Tibial artery (tissue), 4 donors: ENCODE measurements at regions not wholly inside any gene's neighbourhood (a gene's known extent, or its start where the extent isn't known, plus 50 kb on each side); places are given as distances from the start of the nearest gene placed in this dataset.

Experiments used
- DNase-seq, 2 donors: peaks; one replicate each; pipeline ENCODE4 v3.0.0-alpha.2; 2019
- H3K27ac ChIP-seq, 2 donors: fragments of 200-600 bp; sonication (generic) in 1 of 2; 1 replicate in 1 of 2; 2 replicates in 1 of 2; pipeline ENCODE4 v1.5.1; 2018 to 2019; ENCODE audit warnings: mild to moderate bottlenecking in 1 of 2
- H3K27me3 ChIP-seq, 2 donors: fragments of 200-600 bp; sonication (generic) in 1 of 2; one replicate each; pipeline versions ENCODE4 v1.5.1 to v1.6.0; 2016 to 2019
- H3K36me3 ChIP-seq, 3 donors: fragments of 200-600 bp; sonication (generic) in 2 of 3; one replicate each; pipeline ENCODE4 v1.5.1; 2016 to 2019; ENCODE audit warnings: mild to moderate bottlenecking in 2 of 3
- H3K4me1 ChIP-seq, 4 donors: fragments of 200-600 bp; sonication (generic) in 2 of 4; 1 replicate in 3 of 4; 2 replicates in 1 of 4; pipeline ENCODE4 v1.5.1; 2016 to 2019
- H3K4me3 ChIP-seq, 2 donors: fragments of 200-600 bp; sonication (generic) in 1 of 2; 1 replicate in 1 of 2; 2 replicates in 1 of 2; pipeline ENCODE4 v1.5.1; 2018 to 2019; ENCODE audit warnings: mild to moderate bottlenecking in 2 of 2
- H3K9me3 ChIP-seq, 3 donors: fragments of 200-600 bp; sonication (generic) in 1 of 3; one replicate each; pipeline ENCODE4 v1.5.1; 2016 to 2019
- CTCF ChIP-seq, 2 experiments: fragments of 200-600 bp in 1 of 2; fragments of 450-650 bp in 1 of 2; IDR thresholded peaks; one replicate each; pipeline ENCODE4 v1.5.1; 2017 to 2019; ENCODE audit warnings: antibody characterized with exemption in 2 of 2, mild to moderate bottlenecking in 1 of 2, moderate library complexity in 1 of 2
- intact Hi-C: fragments of 100-400 bp; cut with DNase I; formaldehyde crosslinking; loops from one replicate; pipeline ENCODE4 v1.15.0; 2023; ENCODE audit warnings: low total_unique reads

- no peak for TF ChIP-seq CTCF (IDR thresholded peaks at IDR 0.05)
- intact Hi-C loops = loop anchor here (5.0 kb wide), 1 partner anchor 1519 kb away; no protein-coding TSS in a partner anchor
- Histone ChIP-seq H3K9me3 (no peaks in the 10 kb centered on the region), H3K27me3 (no peaks in the 10 kb centered on the region), H3K4me1 (peaks cover 0 to 19% (median 2%) of the 10 kb centered on the region in 4 donors), H3K4me3 (no peak overlapping the region), H3K27ac (no peak overlapping the region), H3K36me3 (peaks cover 0 to 6% (median 0%) of the 10 kb centered on the region in 3 donors)
- DNase-seq = no peak
Measured at GRCh38 chr2:134146620-134147019, 107.3 kb upstream of the MGAT5 start.

GRCh38 chr2:134148172-134148571 lies 105.7 kb upstream of the MGAT5 start:
- H3K27me3 ChIP-seq = no peaks in the 10 kb centered on the region
- no peaks in the 10 kb centered on the region for H3K9me3 ChIP-seq
- H3K4me1 ChIP-seq = peaks cover 0 to 11% (median 2%) of the 10 kb centered on the region in 4 donors
- H3K36me3 ChIP-seq = peaks cover 0 to 6% (median 0%) of the 10 kb centered on the region in 3 donors
- H3K4me3 ChIP-seq = no peak overlapping the region
- intact Hi-C loops = loop anchor here (5.0 kb wide), 1 partner anchor 1521 kb away; no protein-coding TSS in a partner anchor
- no peak for DNase-seq
- no peak overlapping the region for H3K27ac ChIP-seq
- no peak for TF ChIP-seq CTCF (IDR thresholded peaks at IDR 0.05)

- Histone ChIP-seq H3K4me1 (peaks cover 0 to 11% (median 2%) of the 10 kb centered on the region in 4 donors), H3K27ac (no peak overlapping the region), H3K9me3 (no peaks in the 10 kb centered on the region), H3K36me3 (peaks cover 0 to 6% (median 0%) of the 10 kb centered on the region in 3 donors), H3K27me3 (no peaks in the 10 kb centered on the region), H3K4me3 (no peak overlapping the region)
- TF ChIP-seq CTCF (IDR thresholded peaks at IDR 0.05) = no peak
- intact Hi-C loops = loop anchor here (5.0 kb wide), 1 partner anchor 1522 kb away; no protein-coding TSS in a partner anchor
- no peak for DNase-seq
Measured at GRCh38 chr2:134148843-134149472, 104.9 kb upstream of the MGAT5 start.

DNA sequence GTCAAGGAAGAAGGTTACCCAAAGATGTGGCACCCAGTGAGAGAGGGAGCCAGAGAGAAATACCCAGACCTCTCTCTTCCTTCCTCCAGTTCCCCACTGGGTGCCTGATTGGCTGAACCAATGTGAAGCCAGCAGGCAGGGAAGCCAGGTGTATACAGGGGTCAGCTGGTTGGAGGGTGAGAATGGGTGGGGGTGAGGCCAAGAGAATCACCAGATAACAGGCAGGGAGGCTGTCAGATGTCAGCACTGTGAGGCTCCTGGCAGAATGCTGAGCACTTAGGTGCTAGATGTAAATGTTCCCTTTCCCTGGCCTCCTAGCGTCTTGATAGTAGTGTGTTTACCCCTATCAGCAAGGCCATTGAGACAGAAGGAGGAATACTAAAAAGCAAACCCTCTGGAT lies 104.0 kb upstream of the MGAT5 start:
- Histone ChIP-seq H3K36me3 (peaks cover 0 to 6% (median 0%) of the 10 kb centered on the region in 3 donors), H3K4me3 (no peak overlapping the region), H3K4me1 (peaks cover 0 to 11% (median 2%) of the 10 kb centered on the region in 4 donors), H3K27me3 (no peaks in the 10 kb centered on the region), H3K27ac (no peak overlapping the region), H3K9me3 (no peaks in the 10 kb centered on the region)
- DNase-seq = no peak
- TF ChIP-seq CTCF (IDR thresholded peaks at IDR 0.05) = no peak
- intact Hi-C loops = loop anchor here (5.0 kb wide), 1 partner anchor 1523 kb away; no protein-coding TSS in a partner anchor

DNA sequence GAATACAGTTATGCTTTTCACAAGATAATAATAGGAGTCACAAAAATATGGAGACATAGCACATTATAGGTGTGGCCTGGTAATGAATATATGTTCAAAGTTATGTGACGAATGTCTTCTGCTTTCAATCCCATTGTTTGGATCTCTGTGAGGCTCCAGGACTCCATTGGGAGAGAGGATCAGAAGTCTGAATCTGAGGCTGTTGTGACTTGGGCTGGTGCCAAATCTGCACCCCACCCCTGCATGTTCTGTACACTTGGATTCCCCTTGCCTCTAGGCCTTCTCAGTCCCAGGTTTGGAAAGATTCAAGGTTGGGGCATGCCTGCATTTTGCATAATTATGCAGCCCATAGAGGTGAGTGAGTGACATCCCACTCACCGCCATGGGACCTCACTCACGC lies 103.1 kb upstream of the MGAT5 start:
- no peak for DNase-seq
- no peaks in the 10 kb centered on the region for H3K27me3 ChIP-seq
- H3K27ac ChIP-seq = no peak overlapping the region
- peaks cover 0 to 11% (median 2%) of the 10 kb centered on the region in 4 donors for H3K4me1 ChIP-seq
- no peak for TF ChIP-seq CTCF (IDR thresholded peaks at IDR 0.05)
- no peak overlapping the region for H3K4me3 ChIP-seq
- H3K36me3 ChIP-seq = peaks cover 0 to 6% (median 0%) of the 10 kb centered on the region in 3 donors
- H3K9me3 ChIP-seq = no peaks in the 10 kb centered on the region
- intact Hi-C loops = no loop called here
